Ishikawa (cell line): ENCODE measurements at regions not wholly inside any gene's neighbourhood (a gene's known extent, or its start where the extent isn't known, plus 50 kb on each side); places are given as distances from the start of the nearest gene placed in this dataset.

ENCODE experiments used
- CEBPB ChIP-seq: IDR thresholded peaks from 2 replicates; pipeline ENCODE4 v1.6.1; 2012
- CREB1 ChIP-seq: IDR thresholded peaks from 2 replicates; pipeline ENCODE4 v1.6.1; 2012; ENCODE audit warnings: low read depth
- EGR1 ChIP-seq: IDR thresholded peaks from 2 replicates; pipeline ENCODE4 v1.6.1; 2012
- EP300 ChIP-seq: IDR thresholded peaks from 2 replicates; pipeline ENCODE4 v1.6.1; 2012; ENCODE audit warnings: borderline replicate concordance
- FOXM1 ChIP-seq: IDR thresholded peaks from 2 replicates; pipeline ENCODE4 v1.6.1; 2012; ENCODE audit warnings: low read depth, borderline replicate concordance
- MAX ChIP-seq: IDR thresholded peaks from 2 replicates; pipeline ENCODE4 v1.6.1; 2012
- NFIC ChIP-seq: IDR thresholded peaks from 2 replicates; pipeline ENCODE4 v1.6.1; 2012
- RAD21 ChIP-seq: IDR thresholded peaks from 2 replicates; pipeline ENCODE4 v1.6.1; 2012; ENCODE audit warnings: low read depth
- REST ChIP-seq: IDR thresholded peaks from 2 replicates; pipeline ENCODE4 v1.6.1; 2012; ENCODE audit warnings: low read depth, mild to moderate bottlenecking
- TAF1 ChIP-seq: IDR thresholded peaks from 2 replicates; pipeline ENCODE4 v1.6.1; 2012; ENCODE audit warnings: low read depth, mild to moderate bottlenecking
- TCF12 ChIP-seq: IDR thresholded peaks from 2 replicates; pipeline ENCODE4 v1.6.1; 2012; ENCODE audit warnings: low read depth
- TEAD4 ChIP-seq: IDR thresholded peaks from 2 replicates; pipeline ENCODE4 v1.6.1; 2012
- USF1 ChIP-seq: IDR thresholded peaks from 2 replicates; pipeline ENCODE4 v1.6.1; 2012
- YY1 ChIP-seq: IDR thresholded peaks from 2 replicates; pipeline ENCODE4 v1.6.1; 2012; ENCODE audit warnings: low read depth
- ZBTB7A ChIP-seq: IDR thresholded peaks from 2 replicates; pipeline ENCODE4 v1.6.1; 2012; ENCODE audit warnings: low read depth

GRCh38 chr10:105844241-105844640 is 1203.2 kb downstream of the SORCS3 start:
- TF ChIP-seq EP300 (no peak), REST (no peak), TEAD4 (no peak), TAF1 (no peak)

GRCh38 chr10:105843786-105844185 is 1202.7 kb downstream of the SORCS3 start:
- TF ChIP-seq ZBTB7A (no peak), RAD21 (no peak), TAF1 (no peak), TCF12 (no peak), FOXM1 (no peak), YY1 (no peak), NFIC (no peak), REST (no peak), TEAD4 (no peak), CEBPB (no peak), EP300 (no peak), EGR1 (no peak), USF1 (no peak), CREB1 (no peak)

- TF ChIP-seq ZBTB7A: no peak
- TF ChIP-seq USF1: no peak
- TF ChIP-seq YY1: no peak
- no peak for TF ChIP-seq CEBPB
- TF ChIP-seq FOXM1: no peak
- no peak for TF ChIP-seq REST
- TF ChIP-seq RAD21: no peak
- TF ChIP-seq TEAD4: no peak
- TF ChIP-seq CREB1: no peak
- no peak for TF ChIP-seq EGR1
- no peak for TF ChIP-seq TAF1
- no peak for TF ChIP-seq NFIC
These were observed 1199.2 kb downstream of the SORCS3 start for GRCh38 chr10:105840288-105840770.

- TF ChIP-seq ZBTB7A: no peak
- no peak for TF ChIP-seq NFIC
- TF ChIP-seq FOXM1: no peak
- no peak for TF ChIP-seq RAD21
- no peak for TF ChIP-seq CEBPB
These were observed 1197.3 kb downstream of the SORCS3 start for GRCh38 chr10:105838392-105838791.

- no peak for TF ChIP-seq EGR1
- no peak for TF ChIP-seq EP300
- TF ChIP-seq ZBTB7A: no peak
- TF ChIP-seq YY1: no peak
- no peak for TF ChIP-seq REST
- no peak for TF ChIP-seq TAF1
- TF ChIP-seq TCF12: no peak
- TF ChIP-seq TEAD4: no peak
- no peak for TF ChIP-seq USF1
- no peak for TF ChIP-seq NFIC
- TF ChIP-seq CEBPB: no peak
- TF ChIP-seq CREB1: no peak
- TF ChIP-seq FOXM1: no peak
- TF ChIP-seq RAD21: no peak
- no peak for TF ChIP-seq MAX
These were observed 1196.9 kb downstream of the SORCS3 start for GRCh38 chr10:105837951-105838350.
